ENCODE measurements at regions not wholly inside any gene's neighbourhood (a gene's known extent, or its start where the extent isn't known, plus 50 kb on each side); places are given as distances from the start of the nearest gene placed in this dataset.

DNA sequence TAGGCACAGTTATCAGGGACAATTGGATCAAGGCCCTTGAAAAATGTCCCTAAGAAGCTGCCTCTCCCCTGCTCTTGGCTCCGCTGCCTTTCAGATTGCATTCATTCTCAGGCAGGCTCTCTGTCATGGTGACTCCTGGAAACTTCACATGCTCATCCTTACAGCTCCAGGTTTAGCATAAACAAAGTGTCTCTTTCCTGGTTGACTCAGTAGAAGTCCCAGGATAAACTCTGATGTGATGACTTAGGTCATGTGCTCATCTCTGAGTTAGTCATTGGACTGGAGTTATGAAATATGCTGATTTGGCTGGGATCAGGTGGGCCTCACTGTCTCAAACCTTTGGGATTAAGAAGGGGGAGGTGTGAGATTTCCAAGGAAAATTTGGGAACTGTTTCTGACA, 243.8 kb downstream of the ZNF621 start:
- TF ChIP-seq GABPA (IDR thresholded peaks at IDR 0.05; ENCODE audit: low read depth) (no peak), SPI1 (IDR thresholded peaks at IDR 0.05; ENCODE audit: borderline replicate concordance, low read depth) (no peak), POLR2AphosphoS5 (IDR thresholded peaks at IDR 0.05; ENCODE audit: low read depth) (no peak)
- TF ChIP-seq, protein P1, sequence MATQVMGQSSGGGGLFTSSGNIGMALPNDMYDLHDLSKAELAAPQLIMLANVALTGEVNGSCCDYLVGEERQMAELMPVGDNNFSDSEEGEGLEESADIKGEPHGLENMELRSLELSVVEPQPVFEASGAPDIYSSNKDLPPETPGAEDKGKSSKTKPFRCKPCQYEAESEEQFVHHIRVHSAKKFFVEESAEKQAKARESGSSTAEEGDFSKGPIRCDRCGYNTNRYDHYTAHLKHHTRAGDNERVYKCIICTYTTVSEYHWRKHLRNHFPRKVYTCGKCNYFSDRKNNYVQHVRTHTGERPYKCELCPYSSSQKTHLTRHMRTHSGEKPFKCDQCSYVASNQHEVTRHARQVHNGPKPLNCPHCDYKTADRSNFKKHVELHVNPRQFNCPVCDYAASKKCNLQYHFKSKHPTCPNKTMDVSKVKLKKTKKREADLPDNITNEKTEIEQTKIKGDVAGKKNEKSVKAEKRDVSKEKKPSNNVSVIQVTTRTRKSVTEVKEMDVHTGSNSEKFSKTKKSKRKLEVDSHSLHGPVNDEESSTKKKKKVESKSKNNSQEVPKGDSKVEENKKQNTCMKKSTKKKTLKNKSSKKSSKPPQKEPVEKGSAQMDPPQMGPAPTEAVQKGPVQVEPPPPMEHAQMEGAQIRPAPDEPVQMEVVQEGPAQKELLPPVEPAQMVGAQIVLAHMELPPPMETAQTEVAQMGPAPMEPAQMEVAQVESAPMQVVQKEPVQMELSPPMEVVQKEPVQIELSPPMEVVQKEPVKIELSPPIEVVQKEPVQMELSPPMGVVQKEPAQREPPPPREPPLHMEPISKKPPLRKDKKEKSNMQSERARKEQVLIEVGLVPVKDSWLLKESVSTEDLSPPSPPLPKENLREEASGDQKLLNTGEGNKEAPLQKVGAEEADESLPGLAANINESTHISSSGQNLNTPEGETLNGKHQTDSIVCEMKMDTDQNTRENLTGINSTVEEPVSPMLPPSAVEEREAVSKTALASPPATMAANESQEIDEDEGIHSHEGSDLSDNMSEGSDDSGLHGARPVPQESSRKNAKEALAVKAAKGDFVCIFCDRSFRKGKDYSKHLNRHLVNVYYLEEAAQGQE (IDR thresholded peaks at IDR 0.05; ENCODE audit: insufficient replicate concordance, low read depth) = no peak
- TF ChIP-seq, protein P2, sequence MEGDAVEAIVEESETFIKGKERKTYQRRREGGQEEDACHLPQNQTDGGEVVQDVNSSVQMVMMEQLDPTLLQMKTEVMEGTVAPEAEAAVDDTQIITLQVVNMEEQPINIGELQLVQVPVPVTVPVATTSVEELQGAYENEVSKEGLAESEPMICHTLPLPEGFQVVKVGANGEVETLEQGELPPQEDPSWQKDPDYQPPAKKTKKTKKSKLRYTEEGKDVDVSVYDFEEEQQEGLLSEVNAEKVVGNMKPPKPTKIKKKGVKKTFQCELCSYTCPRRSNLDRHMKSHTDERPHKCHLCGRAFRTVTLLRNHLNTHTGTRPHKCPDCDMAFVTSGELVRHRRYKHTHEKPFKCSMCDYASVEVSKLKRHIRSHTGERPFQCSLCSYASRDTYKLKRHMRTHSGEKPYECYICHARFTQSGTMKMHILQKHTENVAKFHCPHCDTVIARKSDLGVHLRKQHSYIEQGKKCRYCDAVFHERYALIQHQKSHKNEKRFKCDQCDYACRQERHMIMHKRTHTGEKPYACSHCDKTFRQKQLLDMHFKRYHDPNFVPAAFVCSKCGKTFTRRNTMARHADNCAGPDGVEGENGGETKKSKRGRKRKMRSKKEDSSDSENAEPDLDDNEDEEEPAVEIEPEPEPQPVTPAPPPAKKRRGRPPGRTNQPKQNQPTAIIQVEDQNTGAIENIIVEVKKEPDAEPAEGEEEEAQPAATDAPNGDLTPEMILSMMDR (IDR thresholded peaks at IDR 0.05; ENCODE audit: insufficient read depth, low read length) = no peak
- Histone ChIP-seq H3K27ac (replicated peaks) (no peak overlapping the region), H3K27me3 (ENCODE audit: insufficient read depth, poor library complexity, severe bottlenecking) (no peaks in the 10 kb centered on the region), H3K4me3 (replicated peaks; ENCODE audit: insufficient read depth, low read length) (no peak overlapping the region)
- no peak for DNase-seq (ENCODE audit: low read depth in 1 of 2, low spot score in 1 of 2)

DNA sequence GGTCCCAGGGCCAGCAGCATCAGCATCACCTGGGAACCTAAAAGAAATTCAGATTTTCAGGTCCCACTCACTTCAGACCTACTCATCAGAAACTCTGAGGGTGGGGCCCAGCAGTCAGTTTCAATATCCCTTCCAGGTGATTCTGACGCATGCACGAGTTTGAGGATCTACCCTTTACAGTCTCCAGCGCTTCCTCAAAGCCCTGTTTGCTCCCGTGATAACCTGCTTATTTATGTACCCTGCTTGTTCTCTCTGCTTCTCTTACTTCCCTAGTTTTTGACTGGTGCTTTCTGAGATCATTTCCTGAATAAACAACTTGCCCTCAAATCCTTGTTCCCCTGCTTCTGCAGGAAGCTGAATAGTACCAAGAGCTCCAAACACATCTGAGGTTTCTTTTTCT, 245.3 kb downstream of the ZNF621 start:
- Histone ChIP-seq H3K27ac (replicated peaks) (no peak overlapping the region), H3K4me3 (replicated peaks; ENCODE audit: insufficient read depth, low read length) (no peak overlapping the region), H3K27me3 (ENCODE audit: insufficient read depth, poor library complexity, severe bottlenecking) (no peaks in the 10 kb centered on the region)
- TF ChIP-seq, protein P2 (IDR thresholded peaks at IDR 0.05; ENCODE audit: insufficient read depth, low read length) = no peak
- TF ChIP-seq, protein P1 (IDR thresholded peaks at IDR 0.05; ENCODE audit: insufficient replicate concordance, low read depth) = no peak
- no peak for TF ChIP-seq GABPA (IDR thresholded peaks at IDR 0.05; ENCODE audit: low read depth)
- no peak for TF ChIP-seq POLR2AphosphoS5 (IDR thresholded peaks at IDR 0.05; ENCODE audit: low read depth)
- TF ChIP-seq SPI1 (IDR thresholded peaks at IDR 0.05; ENCODE audit: borderline replicate concordance, low read depth) = no peak
- no peak for DNase-seq (ENCODE audit: low read depth in 1 of 2, low spot score in 1 of 2)

DNA sequence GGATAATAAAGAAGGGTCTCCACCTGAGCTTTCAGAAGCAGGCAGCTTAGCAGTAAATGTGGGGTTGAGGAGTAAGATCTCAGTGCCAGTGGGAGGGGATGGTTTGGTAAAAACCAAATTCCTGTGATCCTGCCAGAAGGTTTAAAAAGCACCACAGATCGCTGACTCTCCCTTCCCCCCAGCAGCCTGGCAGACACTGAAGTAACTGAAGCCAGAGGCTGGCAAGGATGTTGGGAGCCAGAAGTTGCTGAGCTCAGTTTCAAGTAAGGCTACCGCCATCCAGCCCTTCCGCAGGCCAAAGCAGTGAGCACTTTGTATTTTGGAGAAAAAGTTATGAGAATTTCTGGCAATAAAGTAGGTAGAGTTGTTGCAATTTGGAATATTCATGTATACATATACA, 246.4 kb downstream of the ZNF621 start:
- TF ChIP-seq, protein P2 (IDR thresholded peaks at IDR 0.05; ENCODE audit: insufficient read depth, low read length) = no peak
- no peak for TF ChIP-seq SPI1 (IDR thresholded peaks at IDR 0.05; ENCODE audit: borderline replicate concordance, low read depth)
- no peak for TF ChIP-seq POLR2AphosphoS5 (IDR thresholded peaks at IDR 0.05; ENCODE audit: low read depth)
- TF ChIP-seq GABPA (IDR thresholded peaks at IDR 0.05; ENCODE audit: low read depth) = no peak
- TF ChIP-seq, protein P1 (IDR thresholded peaks at IDR 0.05; ENCODE audit: insufficient replicate concordance, low read depth) = no peak
- DNase-seq (ENCODE audit: low read depth in 1 of 2, low spot score in 1 of 2) = no peak
- Histone ChIP-seq H3K27ac (replicated peaks) (no peak overlapping the region), H3K4me3 (replicated peaks; ENCODE audit: insufficient read depth, low read length) (no peak overlapping the region), H3K27me3 (ENCODE audit: insufficient read depth, poor library complexity, severe bottlenecking) (no peaks in the 10 kb centered on the region)
